Epithelial cell of esophagus (primary cell): ENCODE measurements at regions not wholly inside any gene's neighbourhood (a gene's known extent, or its start where the extent isn't known, plus 50 kb on each side); places are given as distances from the start of the nearest gene placed in this dataset.

ENCODE experiments used
- DNase-seq: peaks from one replicate; pipeline ENCODE4 v3.0.0; 2010; ENCODE audit warnings: low read depth
- H3K4me3 ChIP-seq: 2 replicates; pipeline ENCODE4 v1.5.1; 2011; ENCODE audit warnings: mild to moderate bottlenecking, low read length, control low read depth
- CTCF ChIP-seq: IDR thresholded peaks from 2 replicates; pipeline ENCODE4 v1.5.1; 2011; ENCODE audit warnings: low read depth, mild to moderate bottlenecking, low read length, control low read depth, inconsistent platforms; ENCODE audit not compliant: insufficient read depth; ENCODE audit errors: missing control alignments

DNA sequence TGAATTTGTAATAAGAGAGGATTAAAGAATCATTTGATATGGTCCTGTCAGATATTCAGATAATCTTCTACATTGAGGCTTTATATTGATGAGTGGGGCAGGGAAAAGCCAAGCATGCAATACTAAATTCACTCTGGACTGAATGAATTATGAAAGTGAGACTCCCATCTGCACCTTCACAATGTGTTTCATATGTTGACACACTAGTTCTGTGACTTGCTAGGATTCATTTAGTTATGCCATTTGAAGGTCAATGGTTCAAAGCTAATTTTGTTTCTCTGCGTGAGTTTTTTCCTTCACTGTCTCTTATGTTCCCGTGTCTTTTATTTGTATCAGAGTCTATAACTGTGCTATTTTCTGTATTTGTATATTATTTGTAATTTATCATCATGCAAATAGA lies 1332.5 kb downstream of the KCNT2 start:
- no peak for TF ChIP-seq CTCF
- no peak for DNase-seq
- no peak overlapping the region for H3K4me3 ChIP-seq

DNA sequence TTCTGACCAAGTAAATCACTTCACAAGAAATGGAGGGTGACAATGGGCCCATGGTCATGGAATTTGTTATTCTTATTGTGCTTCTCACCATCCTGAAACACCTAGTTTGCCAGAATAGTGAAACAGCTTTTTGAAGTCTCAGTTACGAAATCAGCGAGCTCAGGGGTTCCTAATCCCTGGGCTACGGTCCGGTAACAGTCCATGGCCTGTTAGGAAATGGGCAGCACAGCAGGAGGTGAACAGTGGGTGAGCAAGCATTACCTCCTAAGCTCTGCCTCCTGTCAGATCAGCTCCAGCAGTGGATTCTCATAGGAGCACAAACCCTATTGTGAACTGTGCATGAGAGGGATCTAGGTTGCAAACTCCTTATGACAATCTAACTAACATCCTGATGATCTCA lies 1356.3 kb downstream of the KCNT2 start:
- TF ChIP-seq CTCF = no peak
- H3K4me3 ChIP-seq = no peak overlapping the region
- DNase-seq = no peak

- no peak for TF ChIP-seq CTCF
- no peak overlapping the region for H3K4me3 ChIP-seq
- no peak for DNase-seq
These were observed 1364.7 kb downstream of the KCNT2 start for GRCh38 chr1:195243492-195243891.

DNA sequence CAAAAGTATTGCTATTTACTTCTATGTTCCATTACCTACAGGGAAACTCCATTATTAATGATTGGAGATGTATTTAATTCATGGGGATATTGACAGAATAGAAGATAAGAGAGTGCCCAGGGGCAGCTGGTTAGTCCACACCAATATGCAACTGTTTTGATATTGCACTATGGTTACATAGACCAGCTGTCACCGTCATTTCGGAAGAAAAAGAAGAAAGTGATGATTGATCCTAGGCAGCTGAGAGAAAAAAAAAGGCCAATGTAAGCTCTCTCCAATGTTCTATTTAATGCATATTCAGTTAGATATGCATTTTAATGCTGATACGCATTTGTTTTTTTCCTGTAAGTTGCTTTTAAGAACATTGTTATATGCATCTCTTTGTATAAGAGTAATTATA lies 1367.2 kb downstream of the KCNT2 start:
- TF ChIP-seq CTCF = no peak
- DNase-seq = no peak
- no peak overlapping the region for H3K4me3 ChIP-seq

- H3K4me3 ChIP-seq = no peak overlapping the region
- DNase-seq = no peak
- no peak for TF ChIP-seq CTCF
These were observed 1369.9 kb downstream of the KCNT2 start for GRCh38 chr1:195238313-195238712.

DNA sequence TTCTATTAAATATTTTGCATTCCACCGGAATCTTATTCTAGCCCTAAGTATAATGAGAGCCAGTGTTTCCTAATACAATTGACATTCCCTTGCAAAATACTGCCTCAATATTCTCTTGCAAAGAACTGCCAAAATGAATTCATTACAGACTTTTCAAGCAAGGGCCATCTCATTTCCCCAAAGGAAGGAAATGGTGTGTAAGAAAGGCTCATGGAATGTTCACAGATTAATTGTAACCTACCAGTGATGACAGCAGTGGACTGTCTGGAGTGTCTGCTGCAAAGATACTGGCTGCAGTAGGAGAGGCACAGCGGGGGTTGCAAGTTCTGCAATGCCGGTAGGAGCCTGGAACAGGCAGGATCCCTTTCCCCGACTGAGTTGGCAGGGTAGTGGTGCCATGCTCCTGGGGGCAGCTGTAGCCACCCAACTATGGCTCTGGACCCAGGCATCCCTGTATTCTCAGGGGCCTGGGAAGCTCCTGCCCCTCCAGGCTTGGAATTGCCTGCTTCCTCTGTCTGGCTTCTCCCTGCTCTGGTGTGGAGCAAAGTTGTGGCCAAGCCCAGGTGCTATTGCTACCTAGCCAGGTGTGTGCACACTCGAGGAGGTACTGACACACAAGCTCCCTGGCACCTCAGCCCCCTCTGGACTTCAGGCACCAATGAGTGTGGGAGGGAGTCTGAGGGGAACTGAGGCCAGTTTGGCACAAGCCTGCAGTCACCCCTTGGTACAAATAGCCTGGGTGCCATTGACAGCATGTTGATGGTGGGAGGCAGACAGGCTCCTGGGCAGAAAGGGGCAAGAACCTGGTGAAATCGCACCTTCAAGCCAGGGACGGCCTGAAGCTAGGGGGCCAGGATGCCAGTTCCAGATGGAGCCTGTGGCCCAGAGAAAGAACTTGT lies 1371.0 kb downstream of the KCNT2 start:
- no peak for DNase-seq
- no peak for TF ChIP-seq CTCF
- H3K4me3 ChIP-seq = no peak overlapping the region
